GM23338 (cell line): ENCODE measurements at regions not wholly inside any gene's neighbourhood (a gene's known extent, or its start where the extent isn't known, plus 50 kb on each side); places are given as distances from the start of the nearest gene placed in this dataset.

Source experiments
- CTCF ChIP-seq, 2 experiments: fragments of 200-600 bp in 1 of 2; sonication (generic) in 1 of 2; conservative IDR thresholded peaks; 2 replicates each; pipeline versions ENCODE4 v1.5.1 to v1.6.1; 2016 to 2017; ENCODE audit warnings: antibody characterized with exemption in 2 of 2, low read depth in 2 of 2, mild to moderate bottlenecking in 2 of 2, moderate library complexity in 1 of 2
- POLR2AphosphoS5 ChIP-seq: IDR thresholded peaks from 2 replicates; pipeline ENCODE4 v1.6.1; 2016; ENCODE audit warnings: antibody characterized with exemption, low read depth
- REST ChIP-seq: IDR thresholded peaks from one replicate; pipeline ENCODE4 v1.6.1; 2018; ENCODE audit warnings: antibody characterized with exemption; ENCODE audit not compliant: unreplicated experiment
- STAT1 ChIP-seq: IDR thresholded peaks from one replicate; pipeline ENCODE4 v1.6.1; 2016; ENCODE audit warnings: antibody characterized with exemption; ENCODE audit not compliant: unreplicated experiment
- ZNF114 ChIP-seq: fragments of 250-450 bp; sonication (Bioruptor Pico); IDR thresholded peaks from 2 replicates; pipeline ENCODE4 v1.5.0; 2020; ENCODE audit warnings: mild to moderate bottlenecking, moderate library complexity

GRCh38 chr2:65658266-65658665 lies 225.9 kb upstream of the SPRED2 start:
- TF ChIP-seq STAT1: no peak
- TF ChIP-seq REST: no peak
- no peak for TF ChIP-seq CTCF (conservative IDR thresholded peaks at IDR 0.05; ENCODE audit: low read depth in 2 of 2)
- TF ChIP-seq POLR2AphosphoS5: no peak
- TF ChIP-seq ZNF114: no peak
